M059J (cell line): ENCODE measurements at regions not wholly inside any gene's neighbourhood (a gene's known extent, or its start where the extent isn't known, plus 50 kb on each side); places are given as distances from the start of the nearest gene placed in this dataset.

Experiments
- DNase-seq: peaks from one replicate; pipeline ENCODE4 v3.0.0-alpha.2; 2012; ENCODE audit warnings: low read depth

DNA sequence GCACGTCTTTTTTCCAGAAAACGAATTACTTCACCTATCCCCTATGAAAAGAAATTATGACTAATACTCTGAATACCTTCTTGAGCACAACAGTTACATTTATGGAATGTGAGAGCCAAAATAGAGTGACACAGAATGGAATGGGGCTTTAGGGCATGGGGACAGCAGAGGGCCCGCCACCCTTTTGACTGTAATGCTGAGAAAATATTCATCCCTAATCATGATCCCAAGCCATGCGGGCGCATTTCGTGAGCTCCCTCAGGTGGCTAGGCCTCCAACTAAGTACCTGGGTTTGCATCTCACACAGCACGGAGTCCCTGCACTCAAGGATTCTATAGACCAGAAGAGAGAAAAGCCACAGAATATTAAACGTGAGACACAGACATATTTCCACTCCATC is 212.6 kb downstream of the SOD2 start:
- no peak for DNase-seq

DNA sequence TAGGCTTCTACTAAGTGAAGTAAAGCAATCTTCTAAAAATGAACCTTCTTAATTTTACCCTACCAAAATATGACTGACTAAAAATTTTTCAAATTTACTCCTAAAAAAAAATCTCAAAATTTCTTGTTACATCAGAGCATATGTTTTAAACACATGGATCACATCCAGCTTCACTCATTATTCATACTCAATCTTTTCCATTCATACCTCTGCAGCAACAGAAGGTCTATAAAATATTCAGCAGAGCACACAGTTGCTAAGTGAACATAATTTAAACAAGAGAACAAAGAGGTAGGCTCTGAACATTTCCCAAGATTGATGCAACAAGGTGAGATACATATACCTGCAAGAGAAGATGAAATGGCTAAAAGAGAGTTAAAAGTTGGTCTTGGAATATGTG is 213.9 kb downstream of the SOD2 start:
- no peak for DNase-seq

DNA sequence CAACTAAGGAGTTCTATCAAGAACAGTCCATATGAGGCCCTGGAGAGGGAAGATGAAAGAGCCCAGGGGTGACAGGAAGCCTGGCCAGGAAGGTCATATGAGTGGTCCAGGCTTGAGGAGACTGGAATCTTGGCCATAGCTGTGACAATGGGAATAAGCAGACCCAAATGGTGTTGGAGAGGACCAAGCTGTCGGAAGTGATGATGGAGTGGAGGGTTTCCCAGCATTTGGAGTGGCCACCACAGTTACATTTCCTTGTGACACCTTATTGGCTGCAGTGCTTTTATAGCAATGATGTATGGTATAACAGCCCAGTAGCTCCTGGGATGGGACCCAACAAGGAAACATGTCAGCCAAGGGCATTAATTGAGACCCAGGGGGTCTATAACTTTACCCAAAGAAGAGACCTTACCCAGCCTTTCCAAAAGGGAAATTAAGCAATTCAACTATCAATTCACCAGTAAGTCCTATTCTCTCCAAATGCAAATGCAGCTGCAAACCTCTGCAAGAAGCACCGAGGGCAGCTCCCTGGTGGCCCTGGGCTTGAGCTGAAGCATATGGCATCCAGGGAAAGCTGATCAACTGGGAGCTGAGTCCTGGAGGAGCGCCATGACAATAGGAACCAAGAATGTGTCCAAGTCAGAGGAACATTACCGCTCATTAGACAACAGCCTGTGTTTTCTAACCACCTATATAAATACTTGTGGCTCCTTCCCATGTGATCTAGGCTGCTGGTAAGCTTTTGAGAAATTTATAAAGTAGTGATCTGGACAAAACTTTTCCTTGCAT is 219.4 kb downstream of the SOD2 start:
- DNase-seq = no peak

DNA sequence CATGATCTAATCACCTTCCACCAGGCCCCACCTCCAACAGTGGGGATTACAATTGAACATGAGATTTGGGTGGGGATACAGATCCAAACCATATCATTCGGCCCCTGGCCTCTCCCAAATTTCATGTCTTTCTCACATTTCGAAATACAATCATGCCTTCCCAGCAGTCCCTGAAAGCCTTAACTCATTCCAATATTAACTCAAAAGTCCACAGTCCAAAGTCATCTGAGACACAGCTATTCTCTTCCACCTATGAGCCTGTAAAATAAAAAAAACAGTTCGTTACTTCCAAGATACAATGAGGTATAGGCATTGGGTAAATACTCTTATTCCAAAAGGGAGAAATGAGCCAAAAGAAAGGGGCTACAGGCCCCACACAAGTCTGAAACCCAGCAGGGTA is 222.6 kb downstream of the SOD2 start:
- DNase-seq = no peak

DNA sequence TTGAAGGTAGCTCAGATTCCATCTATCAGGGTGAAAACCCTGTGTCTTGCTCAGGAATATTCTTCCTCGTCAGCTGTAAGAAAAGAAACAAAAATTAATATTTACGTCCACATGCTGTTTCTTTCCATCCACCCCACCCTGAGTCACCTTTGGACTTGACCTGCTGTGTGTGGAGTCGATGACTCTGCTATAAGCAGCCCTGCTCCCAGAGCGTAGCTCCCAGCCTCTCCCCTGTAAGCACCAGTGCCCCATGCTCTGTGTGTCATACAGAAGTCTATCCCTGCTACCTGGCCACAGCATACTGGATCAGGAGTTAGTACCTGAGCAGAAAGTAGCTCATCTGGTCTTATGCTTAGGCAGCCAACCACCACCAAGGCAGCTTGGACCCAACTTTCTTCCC is 223.6 kb downstream of the SOD2 start:
- DNase-seq = no peak

DNA sequence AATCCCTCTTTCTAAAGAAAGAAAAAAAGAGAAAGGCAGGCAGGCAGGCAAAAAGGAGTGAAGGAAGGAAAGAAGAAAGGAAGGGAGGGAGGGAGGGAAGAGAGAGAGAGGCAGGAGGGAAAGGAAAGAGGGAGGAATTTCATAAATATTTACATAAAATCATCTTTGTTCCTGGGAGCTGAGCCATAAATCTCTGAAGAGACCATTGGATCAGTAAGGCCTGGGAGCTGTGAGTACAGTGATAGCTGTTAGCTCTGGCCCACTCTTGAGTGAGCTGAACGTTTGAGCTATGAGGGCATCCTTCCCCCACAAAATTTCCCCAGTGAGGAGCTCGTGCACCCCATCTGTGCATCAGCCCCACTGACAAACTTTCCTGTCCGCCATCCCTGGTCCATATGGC is 224.0 kb downstream of the SOD2 start:
- no peak for DNase-seq

DNA sequence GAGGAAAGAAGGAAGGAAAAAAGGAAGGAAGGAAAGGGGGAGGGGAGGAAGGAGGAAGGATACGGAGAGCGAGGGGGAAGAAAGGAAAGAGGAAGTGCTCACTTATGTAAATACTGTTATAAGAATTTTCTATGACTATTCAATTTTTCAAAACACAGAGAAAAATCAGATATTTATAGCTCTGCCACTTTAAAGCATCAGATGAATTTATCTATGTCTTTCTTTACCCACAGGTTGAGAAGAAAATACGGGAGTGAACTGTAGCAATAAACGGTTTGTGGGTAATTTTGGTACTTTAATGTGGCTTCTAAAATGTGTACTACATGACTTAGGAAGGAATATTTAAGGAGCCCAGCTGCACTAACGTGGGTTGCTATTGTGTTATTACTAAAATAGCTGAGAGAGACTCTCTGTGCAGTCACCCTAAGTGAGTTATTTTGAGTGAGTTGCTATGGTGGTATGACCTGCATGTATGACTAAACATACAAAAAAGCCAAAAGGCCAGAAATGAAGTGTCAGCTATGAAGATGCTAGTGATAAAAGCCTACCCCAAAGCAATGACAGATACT is 225.5 kb downstream of the SOD2 start:
- DNase-seq = peak; percentile 40

DNA sequence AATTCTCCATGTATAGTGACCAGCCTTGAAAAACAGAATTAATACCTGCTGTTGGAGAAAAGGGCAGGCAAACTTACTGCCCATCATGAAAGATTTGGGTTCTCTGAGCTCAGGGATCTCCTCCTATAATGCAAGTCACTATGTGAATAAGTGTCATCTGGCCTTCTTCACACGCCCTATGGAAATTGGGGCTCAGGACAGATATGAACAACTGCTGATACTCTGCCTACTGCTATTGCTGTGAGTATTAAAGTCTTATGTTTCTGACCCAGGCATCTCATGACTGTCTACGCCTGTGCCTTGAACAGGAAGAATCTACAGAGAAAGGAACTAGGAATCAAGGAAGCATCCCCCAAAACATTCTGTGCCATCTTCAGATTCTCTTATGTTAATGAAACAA is 226.1 kb downstream of the SOD2 start:
- no peak for DNase-seq

DNA sequence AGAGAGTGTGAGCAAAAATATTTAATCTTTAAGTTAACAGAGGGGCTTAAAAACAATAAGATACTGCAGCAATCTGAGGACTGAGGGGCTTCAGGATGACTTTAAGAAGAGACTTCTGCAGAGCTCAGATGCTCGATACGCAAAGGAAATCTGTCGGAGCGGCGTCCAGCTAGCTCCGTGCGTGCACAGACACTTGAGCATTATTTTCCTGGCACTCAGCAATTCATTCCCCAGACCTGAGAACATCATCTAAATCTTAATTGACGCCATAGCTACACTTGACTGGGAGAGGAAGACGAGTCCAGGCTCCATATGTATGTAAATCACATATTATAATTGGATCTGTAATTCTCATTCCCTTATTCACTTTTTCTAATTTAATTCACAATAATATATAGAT is 228.2 kb downstream of the SOD2 start:
- no peak for DNase-seq

DNA sequence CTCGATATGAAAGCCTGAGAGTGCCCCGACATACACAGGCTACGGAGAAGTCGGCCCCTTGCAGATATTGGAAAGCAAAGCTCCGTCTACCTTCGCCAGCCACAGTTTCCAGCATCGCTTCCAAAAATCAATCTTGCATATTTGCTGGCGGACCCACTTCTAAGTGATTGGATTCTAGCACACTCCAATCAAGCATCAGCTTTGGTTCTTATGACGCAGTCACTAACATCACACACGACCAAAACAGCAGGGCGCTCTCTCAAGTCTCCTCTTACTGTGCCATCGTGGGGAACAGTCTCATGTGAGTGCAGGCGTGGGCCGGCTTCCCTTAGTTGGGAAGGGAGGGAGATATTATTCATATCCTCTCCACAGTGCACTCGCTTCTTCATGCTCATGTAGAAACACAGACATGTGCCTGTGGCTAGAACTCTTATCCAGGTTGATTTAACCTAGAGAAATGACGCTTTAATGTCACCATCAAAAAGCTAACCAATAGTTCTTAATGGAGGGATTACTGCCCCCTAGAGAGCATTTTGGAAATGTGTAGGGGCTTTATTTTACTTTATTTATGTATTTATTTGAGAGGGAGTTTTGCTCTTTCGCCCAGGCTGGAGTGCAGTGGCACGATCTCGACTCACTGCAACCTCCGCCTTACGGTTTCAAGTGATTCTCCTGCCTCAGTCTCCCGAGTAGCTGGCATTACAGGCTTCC is 229.8 kb downstream of the SOD2 start:
- no peak for DNase-seq

DNA sequence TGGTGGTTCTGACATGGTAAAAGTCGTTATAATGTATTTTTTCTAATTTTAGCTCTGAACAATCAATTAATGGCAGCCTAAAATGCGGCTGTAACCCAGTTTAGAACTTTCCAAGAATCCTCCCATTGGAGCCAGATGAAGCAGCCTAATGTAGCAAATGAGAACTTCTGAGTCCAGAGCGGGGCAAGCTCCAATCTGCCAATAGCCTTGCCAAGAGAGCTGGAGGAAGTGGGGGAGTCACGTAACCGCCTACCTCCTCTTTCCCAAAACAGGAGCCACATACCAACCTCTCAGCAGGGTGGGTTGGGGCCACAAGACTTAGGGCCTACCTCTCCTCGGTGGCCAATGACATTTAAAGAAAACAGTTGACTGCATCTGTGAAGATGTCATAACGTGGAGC is 230.6 kb downstream of the SOD2 start:
- no peak for DNase-seq

DNA sequence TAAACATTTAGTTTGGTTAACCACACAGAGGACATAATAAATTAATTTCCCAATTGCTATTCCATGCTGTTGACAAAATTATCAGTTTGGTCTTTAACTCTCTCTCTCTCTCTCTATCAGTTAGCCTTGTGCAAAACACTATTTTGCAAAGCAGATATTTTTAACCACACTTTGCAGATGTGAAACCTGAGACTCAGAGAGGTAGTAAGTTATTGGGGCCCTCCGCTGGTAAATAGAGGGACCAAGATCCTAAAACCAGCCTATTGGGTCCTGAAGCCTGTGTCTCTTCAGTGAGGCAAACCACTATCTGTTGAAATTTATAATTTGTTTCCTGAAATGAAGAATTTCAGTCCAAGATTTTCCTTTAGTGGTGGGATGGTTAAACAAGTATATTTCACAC is 231.0 kb downstream of the SOD2 start:
- no peak for DNase-seq

DNA sequence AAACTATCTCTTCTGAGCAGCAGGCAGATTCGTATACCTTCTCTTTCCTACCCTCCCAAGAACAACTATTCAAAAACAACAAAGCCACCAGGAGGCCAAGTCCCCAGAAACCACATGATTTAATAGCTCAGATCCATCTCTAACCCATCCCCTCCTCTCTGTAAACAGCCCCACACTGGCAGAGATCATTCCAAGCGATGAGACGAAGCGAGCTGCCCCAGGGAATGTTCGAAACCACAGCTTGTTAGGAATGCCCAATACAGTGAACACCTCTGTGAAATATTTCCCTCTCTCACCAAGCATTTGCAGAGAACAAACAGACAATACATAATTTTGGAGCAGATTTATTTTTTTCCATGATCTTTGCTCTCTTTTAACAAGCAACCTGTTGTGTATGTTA is 231.8 kb downstream of the SOD2 start:
- DNase-seq = peak; percentile 62

DNA sequence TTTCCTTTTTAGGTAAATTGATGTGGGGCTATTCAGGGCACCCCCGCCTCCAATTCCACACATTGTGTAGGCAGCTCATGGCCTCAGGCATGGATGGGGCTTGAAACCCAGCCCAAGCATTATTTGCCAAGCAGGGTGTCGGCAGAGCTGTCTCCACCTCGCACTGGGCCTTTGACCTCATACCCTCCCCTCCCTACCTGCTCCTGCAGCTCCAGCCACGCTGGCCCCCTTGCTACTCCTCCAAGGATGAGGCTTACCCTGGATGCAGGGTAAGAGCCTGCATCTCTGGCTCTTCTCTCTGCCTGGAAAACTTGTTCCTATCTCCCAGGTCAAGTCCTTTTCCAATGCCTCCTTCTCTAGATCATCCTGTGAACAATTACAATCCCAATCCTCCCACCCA is 232.6 kb downstream of the SOD2 start:
- no peak for DNase-seq

DNA sequence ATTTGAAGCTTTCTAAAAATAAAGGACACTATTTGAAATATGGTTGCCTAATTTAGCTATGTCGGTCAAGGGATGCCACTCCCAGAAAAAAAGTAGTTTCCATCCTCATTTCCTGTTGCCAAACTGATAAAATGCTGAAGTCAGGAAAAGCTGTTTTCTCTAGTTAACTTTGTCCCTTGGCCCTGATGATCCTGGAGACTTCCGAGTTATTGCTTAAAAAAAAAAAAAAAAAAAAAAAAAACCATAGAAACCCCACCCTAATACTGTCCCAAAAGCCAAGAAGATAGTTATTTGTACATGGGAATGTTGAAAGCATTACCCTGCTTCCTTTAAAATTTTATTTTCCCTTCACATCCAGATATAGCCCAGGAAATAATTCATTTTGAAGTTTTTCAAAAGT is 236.7 kb downstream of the SOD2 start:
- no peak for DNase-seq

DNA sequence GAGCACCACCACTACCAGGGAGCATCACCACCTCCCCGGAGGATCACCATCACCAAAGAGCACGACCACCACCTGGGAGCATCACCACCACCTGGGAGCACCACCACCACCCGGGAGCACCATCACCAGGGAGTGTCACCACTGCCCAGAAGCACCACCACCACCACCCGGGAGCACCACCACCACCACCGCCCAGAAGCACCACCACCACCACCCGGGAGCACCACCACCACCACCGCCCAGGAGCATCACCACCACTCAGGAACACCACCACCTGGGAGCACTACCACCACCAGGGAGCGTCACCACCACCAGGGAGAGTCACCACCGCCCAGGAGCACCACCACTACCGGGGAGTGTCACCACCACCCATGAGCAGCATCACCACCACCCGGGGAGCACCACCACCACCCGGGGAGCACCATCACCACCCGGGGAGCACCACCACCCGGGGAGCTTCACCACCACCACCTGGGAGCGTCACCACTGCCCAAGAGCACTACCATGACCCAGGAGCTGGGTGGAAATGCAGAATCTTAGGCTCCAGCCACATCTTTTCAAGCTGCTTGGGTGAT is 237.3 kb downstream of the SOD2 start:
- no peak for DNase-seq

DNA sequence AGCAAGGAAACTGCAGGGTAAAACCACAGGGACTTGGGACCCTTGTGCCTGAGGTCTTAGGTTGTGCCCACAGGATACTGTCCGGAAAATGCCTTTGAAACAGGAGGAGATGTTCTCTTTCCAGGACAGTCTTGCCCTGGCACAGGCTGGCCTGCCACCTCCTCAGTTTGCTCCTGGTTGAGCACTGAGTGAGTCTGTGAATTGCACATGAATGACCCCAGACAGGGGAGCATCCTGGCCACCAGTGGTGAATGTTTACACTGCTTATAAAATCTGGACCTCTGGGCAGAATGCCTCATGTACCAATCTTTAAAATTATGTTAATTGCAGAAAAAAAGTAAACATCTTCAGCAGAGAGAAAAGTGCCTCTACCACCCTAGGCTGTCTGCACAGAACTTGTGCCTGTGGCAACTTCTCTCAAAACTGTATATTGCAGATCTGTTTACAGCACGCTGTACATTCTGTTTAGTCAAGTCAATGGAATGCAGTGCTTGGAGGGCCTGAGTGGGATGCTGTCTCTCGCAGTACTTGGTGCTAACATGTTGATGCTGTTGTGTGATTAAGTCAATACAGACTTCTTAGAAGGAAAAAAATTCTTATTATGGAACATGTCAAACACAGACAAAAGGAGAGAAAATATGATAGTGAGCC is 242.1 kb downstream of the SOD2 start:
- no peak for DNase-seq

DNA sequence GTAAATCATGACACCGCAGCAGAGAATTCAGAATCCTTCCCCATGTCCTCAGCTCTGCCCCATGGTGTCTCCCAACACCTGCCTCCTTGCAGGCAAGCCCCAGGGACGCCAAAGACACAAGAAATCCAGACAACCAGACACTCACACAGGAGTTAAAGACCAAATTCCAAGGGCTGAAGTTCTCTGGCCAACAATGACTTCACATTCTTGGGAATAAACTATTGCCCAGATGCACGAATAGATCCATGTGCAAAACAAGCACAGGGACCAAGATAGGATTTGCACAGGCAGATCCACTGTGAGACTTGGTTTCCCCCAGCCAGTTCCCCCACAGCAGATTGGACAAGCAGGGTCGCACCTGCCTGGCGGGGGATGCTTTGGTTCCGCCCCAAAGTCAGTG is 246.7 kb downstream of the SOD2 start:
- no peak for DNase-seq

DNA sequence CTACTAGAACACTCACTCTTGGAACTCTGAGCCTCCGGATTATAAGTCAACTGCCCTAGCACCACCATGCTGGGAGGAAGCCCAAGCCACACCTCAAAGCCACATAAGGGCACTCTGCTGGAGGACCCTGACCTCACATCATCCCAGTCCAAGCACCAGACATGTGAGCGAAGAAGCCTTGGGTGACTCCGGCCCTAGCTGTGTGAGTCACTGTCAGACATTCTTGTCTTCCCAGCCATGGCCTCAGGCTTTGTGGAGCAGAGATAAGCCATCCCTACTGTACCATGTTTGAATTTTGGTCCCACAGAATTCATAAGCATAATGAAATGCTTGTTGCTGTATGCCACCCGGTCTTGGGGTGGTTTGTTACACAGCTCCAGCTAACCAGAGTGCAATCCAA is 247.7 kb downstream of the SOD2 start:
- DNase-seq = peak; percentile 36

DNA sequence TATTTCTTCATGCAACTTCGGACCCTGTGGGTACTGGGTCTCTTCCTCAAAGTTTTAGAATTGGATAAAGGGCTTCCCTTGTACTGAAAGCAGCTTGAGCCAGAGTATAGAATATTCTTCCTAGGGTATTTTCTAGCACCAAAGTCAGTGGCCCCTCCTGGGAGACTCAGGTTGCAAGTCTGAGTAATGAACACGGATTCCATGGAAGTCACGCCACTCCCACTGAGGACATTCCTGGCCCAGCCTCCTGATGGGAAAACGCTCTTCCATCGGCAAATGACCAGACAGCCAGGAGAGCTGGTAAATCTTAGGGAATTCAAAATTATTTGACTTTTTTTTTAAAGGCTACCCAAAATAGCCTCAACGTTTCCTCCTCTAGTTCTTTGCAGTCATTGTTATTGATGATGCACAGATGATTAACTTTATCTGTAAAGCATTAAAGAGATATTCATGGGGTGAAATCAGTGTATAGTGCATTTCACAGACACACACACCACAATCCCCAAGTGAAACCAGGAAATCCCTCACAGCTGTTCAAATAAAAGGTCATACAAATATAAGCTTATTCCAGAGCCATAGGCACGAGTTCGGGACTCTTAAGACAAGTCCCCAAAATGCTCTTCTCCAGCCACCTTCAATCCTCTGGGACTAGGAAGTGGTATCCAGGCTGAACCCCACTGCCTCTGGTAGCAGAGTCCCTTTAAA is 248.8 kb downstream of the SOD2 start:
- DNase-seq = no peak

DNA sequence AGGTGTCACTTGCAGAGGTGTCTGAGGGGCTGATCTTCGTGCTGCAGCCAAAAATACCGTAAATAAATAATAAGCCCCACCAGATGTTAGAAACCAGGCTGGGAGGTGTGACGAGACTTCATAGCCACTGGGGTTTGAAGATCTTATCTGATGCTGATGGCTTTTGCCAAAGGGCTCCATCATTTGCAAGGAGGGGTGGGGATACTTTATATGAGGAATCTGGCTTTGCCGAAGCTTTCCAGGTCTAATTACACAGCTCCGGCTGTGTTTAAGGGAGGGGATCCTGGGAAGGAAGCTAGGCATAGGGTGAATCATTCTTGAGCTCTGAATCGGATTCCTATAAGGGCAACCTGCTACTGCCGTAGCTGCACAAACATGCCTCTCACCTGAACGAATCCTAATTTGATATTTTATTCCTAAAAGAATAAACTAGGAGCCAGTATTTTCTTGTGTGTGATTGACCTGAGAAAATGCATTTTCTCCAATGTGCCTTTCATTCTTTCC is 249.6 kb downstream of the SOD2 start:
- DNase-seq = no peak

DNA sequence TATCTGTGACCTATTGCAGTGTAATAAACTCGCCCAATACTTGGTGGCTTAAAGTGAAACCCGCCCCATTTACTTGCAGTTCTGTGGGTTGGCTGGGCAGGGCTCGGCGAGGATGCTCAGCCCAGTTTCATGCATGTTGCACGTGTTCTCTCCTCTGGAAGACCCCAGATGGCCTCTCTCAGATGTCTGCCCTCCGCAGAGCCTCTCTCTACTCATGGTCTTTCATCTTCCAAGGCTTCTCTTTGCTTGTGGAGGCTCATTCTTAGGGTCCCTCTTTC is 251.4 kb downstream of the SOD2 start:
- no peak for DNase-seq
